Activated B cell treated with CpG ODN at 0.5 μM for 24 hours (primary cell): ENCODE measurements at regions not wholly inside any gene's neighbourhood (a gene's known extent, or its start where the extent isn't known, plus 50 kb on each side); places are given as distances from the start of the nearest gene placed in this dataset.

ENCODE experiments used
- ATAC-seq: fragments of 200-7000 bp; cut with Tn5 transposase; one replicate; pipeline ENCODE4 v1.10.0; 2021; ENCODE audit warnings: low read depth, mild to moderate bottlenecking, moderate library complexity
- CTCF ChIA-PET: fragments of 350-600 bp; sonication (Branson Sonifier 250); formaldehyde crosslinking; loops from one replicate; lab custom pipeline; 2021; ENCODE audit warnings: antibody characterized with exemption; lab: Charles Lee
- POLR2A ChIA-PET: fragments of 350-600 bp; sonication (Branson Sonifier 250); formaldehyde crosslinking; loops from one replicate; lab custom pipeline; 2021; ENCODE audit warnings: antibody characterized with exemption; lab: Charles Lee
- DNase-seq: peaks from one replicate; pipeline ENCODE4 v3.0.0; 2022
- H3K27ac Mint-ChIP-seq: one replicate; pipeline ENCODE4 v1.8.0; 2020; ENCODE audit warnings: mixed read lengths
- H3K27me3 Mint-ChIP-seq: one replicate; pipeline ENCODE4 v1.8.0; 2021; ENCODE audit warnings: mixed read lengths
- H3K36me3 Mint-ChIP-seq: one replicate; pipeline ENCODE4 v1.8.0; 2021; ENCODE audit warnings: low read depth, mixed read lengths
- H3K4me1 Mint-ChIP-seq: one replicate; pipeline ENCODE4 v1.8.0; 2021; ENCODE audit warnings: mixed read lengths
- H3K4me3 Mint-ChIP-seq: one replicate; pipeline ENCODE4 v1.8.0; 2020; ENCODE audit warnings: mild to moderate bottlenecking, mixed read lengths
- H3K9me3 Mint-ChIP-seq: one replicate; pipeline ENCODE4 v1.8.0; 2020; ENCODE audit warnings: mixed read lengths
- CTCF ChIP-seq: fragments of 200-600 bp; IDR thresholded peaks from one replicate; pipeline ENCODE4 v1.8.0; 2022; ENCODE audit warnings: antibody characterized with exemption, mild to moderate bottlenecking
- intact Hi-C: fragments of 100-400 bp; cut with micrococcal nuclease; formaldehyde crosslinking; loops from one replicate; pipeline ENCODE4 v1.15.1; 2024

GRCh38 chr1:221451741-221452140 is 290.1 kb downstream of the DUSP10 start:
- POLR2A ChIA-PET, result no interaction called here
- intact Hi-C loops, result no loop called here
- H3K27ac Mint-ChIP-seq, result no peak overlapping the region
- no peak for TF ChIP-seq CTCF
- no peaks in the 10 kb centered on the region for H3K9me3 Mint-ChIP-seq
- CTCF ChIA-PET, result no interaction called here
- no peak for DNase-seq
- H3K4me1 Mint-ChIP-seq, result no peaks in the 10 kb centered on the region
- no peaks in the 10 kb centered on the region for H3K36me3 Mint-ChIP-seq
- no peak overlapping the region for H3K4me3 Mint-ChIP-seq
- ATAC-seq, result no peak
- peaks cover 12% of the 10 kb centered on the region for H3K27me3 Mint-ChIP-seq

DNA sequence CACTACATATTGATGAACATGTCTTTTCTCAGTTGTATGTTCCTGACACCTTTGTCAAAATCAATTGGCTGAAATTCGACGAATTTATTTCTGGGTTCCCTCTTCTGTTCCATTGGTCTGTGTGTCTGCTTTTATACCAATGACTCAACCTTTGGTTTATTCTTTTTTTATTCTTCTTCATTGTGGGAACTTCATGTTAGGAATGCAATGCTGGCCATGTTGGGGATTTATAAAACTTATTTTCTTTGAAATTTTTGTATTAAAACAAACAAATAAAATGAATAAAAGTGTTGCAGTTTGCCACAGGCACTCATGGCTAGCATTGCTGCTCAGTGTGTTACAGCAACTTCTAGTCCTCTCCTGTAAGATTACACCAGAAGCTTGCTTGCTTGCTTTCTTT is 287.8 kb downstream of the DUSP10 start:
- ChIA-PET CTCF (no interaction called here), POLR2A (no interaction called here)
- no peaks in the 10 kb centered on the region for H3K36me3 Mint-ChIP-seq
- DNase-seq (no peak), ATAC-seq (no peak)
- H3K27me3 Mint-ChIP-seq, result peaks cover 7% of the 10 kb centered on the region
- intact Hi-C loops, result no loop called here
- no peak for TF ChIP-seq CTCF
- H3K9me3 Mint-ChIP-seq, result no peaks in the 10 kb centered on the region
- H3K4me3 Mint-ChIP-seq, result no peak overlapping the region
- H3K4me1 Mint-ChIP-seq, result no peaks in the 10 kb centered on the region
- H3K27ac Mint-ChIP-seq, result no peak overlapping the region

GRCh38 chr1:221456918-221457317 is 285.0 kb downstream of the DUSP10 start:
- no peak for TF ChIP-seq CTCF
- POLR2A ChIA-PET, result no interaction called here
- Mint-ChIP-seq H3K27ac (no peak overlapping the region), H3K9me3 (no peaks in the 10 kb centered on the region), H3K27me3 (peaks cover 8% of the 10 kb centered on the region), H3K4me1 (no peaks in the 10 kb centered on the region), H3K36me3 (no peaks in the 10 kb centered on the region), H3K4me3 (no peak overlapping the region)
- DNase-seq (no peak), ATAC-seq (no peak)
- CTCF ChIA-PET, result no interaction called here
- intact Hi-C loops, result no loop called here

DNA sequence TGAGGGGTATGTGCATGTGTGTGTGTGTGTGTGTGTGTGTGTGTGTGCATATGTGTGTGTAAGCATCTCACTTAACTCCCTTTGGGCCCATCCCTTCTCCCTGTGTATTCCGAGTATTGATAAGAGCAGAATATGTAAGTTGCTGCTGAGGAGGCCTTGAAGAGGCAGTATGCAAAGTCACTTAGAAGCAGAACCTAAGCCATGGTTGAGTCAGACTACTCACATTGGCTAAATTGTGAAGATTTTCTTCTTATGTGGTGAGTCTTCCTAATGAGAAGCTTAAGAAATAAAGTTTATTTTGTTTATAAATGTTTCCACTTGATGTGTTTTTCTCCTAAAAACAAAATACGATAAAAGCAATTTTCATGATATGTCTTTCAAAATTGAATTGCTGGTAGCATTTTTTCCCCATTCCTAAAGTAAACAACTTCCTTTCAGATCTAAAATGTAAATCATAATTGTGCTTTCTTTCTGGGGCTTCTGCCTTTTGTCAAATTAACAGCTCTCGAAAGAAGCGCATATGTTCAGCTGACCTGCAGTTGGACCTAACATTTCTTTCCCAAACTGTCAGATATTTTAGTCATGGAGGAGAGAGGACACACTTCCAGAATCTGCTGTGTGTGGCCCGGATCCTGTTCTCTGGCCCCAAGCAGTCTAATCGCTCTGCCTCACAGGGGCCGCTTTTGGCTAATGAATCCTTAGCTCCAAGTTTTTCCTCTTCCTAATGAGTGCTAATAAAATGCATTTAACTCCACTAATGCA is 284.0 kb downstream of the DUSP10 start:
- POLR2A ChIA-PET, result no interaction called here
- Mint-ChIP-seq H3K27me3 (peaks cover 6% of the 10 kb centered on the region), H3K27ac (no peak overlapping the region)

More for the DNA sequence above, 284.0 kb downstream of the DUSP10 start:
- DNase-seq (no peak), ATAC-seq (no peak)
- no peaks in the 10 kb centered on the region for H3K36me3 Mint-ChIP-seq
- no peak for TF ChIP-seq CTCF
- CTCF ChIA-PET, result no interaction called here
- intact Hi-C loops, result no loop called here
- H3K4me3 Mint-ChIP-seq, result no peak overlapping the region
- H3K9me3 Mint-ChIP-seq, result no peaks in the 10 kb centered on the region
- H3K4me1 Mint-ChIP-seq, result no peaks in the 10 kb centered on the region
